ENCODE measurements at regions not wholly inside any gene's neighbourhood (a gene's known extent, or its start where the extent isn't known, plus 50 kb on each side); places are given as distances from the start of the nearest gene placed in this dataset.
"Not testable (repeated sequence)": the region's sequence is repeated elsewhere in the genome, so short reads cannot be mapped to it uniquely, and the experiment has no call there.

GRCh38 chr2:124967325-124967724 lies 942.2 kb downstream of the CNTNAP5 start:
- Histone ChIP-seq H3K4me1 (ENCODE audit: control insufficient read depth in 2 of 2, insufficient read depth in 2 of 2, low read length in 2 of 2) (no peaks in the 10 kb centered on the region), H3K9me3 (ENCODE audit: control insufficient read depth in 2 of 2, insufficient read depth in 1 of 2, low read length in 1 of 2) (no peaks in the 10 kb centered on the region), H3K27me3 (ENCODE audit: control insufficient read depth in 2 of 2, insufficient read depth in 1 of 2, low read length in 1 of 2) (no peaks in the 10 kb centered on the region), H3K27ac (ENCODE audit: low read depth in 1 of 2, low read length in 1 of 2) (no peak overlapping the region), H3K4me3 (ENCODE audit: low read length in 2 of 2) (no peak overlapping the region), H3K36me3 (ENCODE audit: control insufficient read depth in 2 of 2, insufficient read depth in 2 of 2, low read length in 1 of 2) (no peaks in the 10 kb centered on the region)
- no peak for DNase-seq (ENCODE audit: low read depth in 6 of 9, low spot score in 9 of 9)
- WGBS, result 76% methylated on average over 1 of the region's 1 CpG

- Histone ChIP-seq H3K36me3 (ENCODE audit: control insufficient read depth in 2 of 2, insufficient read depth in 2 of 2, low read length in 1 of 2) (no peaks in the 10 kb centered on the region), H3K4me1 (ENCODE audit: control insufficient read depth in 2 of 2, insufficient read depth in 2 of 2, low read length in 2 of 2) (no peaks in the 10 kb centered on the region), H3K27me3 (ENCODE audit: control insufficient read depth in 2 of 2, insufficient read depth in 1 of 2, low read length in 1 of 2) (no peaks in the 10 kb centered on the region), H3K27ac (ENCODE audit: low read depth in 1 of 2, low read length in 1 of 2) (no peak overlapping the region), H3K4me3 (ENCODE audit: low read length in 2 of 2) (no peak overlapping the region), H3K9me3 (ENCODE audit: control insufficient read depth in 2 of 2, insufficient read depth in 1 of 2, low read length in 1 of 2) (no peaks in the 10 kb centered on the region)
- peak in 1 of 9 donors; percentile 5 for DNase-seq (ENCODE audit: low read depth in 6 of 9, low spot score in 9 of 9)
- WGBS, result 92% methylated on average over 2 of the region's 2 CpGs
Observed at GRCh38 chr2:124970030-124970429, 944.9 kb downstream of the CNTNAP5 start.

- DNase-seq (ENCODE audit: low read depth in 6 of 9, low spot score in 9 of 9), result no peak
- no peak overlapping the region for H3K4me3 ChIP-seq (ENCODE audit: low read length in 2 of 2)
- no peaks in the 10 kb centered on the region for H3K36me3 ChIP-seq (ENCODE audit: control insufficient read depth in 2 of 2, insufficient read depth in 2 of 2, low read length in 1 of 2)
- no peaks in the 10 kb centered on the region for H3K4me1 ChIP-seq (ENCODE audit: control insufficient read depth in 2 of 2, insufficient read depth in 2 of 2, low read length in 2 of 2)
- H3K9me3 ChIP-seq (ENCODE audit: control insufficient read depth in 2 of 2, insufficient read depth in 1 of 2, low read length in 1 of 2), result no peaks in the 10 kb centered on the region
- no peak overlapping the region for H3K27ac ChIP-seq (ENCODE audit: low read depth in 1 of 2, low read length in 1 of 2)
- 80% methylated on average over 1 of the region's 1 CpG for WGBS
- no peaks in the 10 kb centered on the region for H3K27me3 ChIP-seq (ENCODE audit: control insufficient read depth in 2 of 2, insufficient read depth in 1 of 2, low read length in 1 of 2)
Observed at GRCh38 chr2:124973396-124973795, 948.3 kb downstream of the CNTNAP5 start.

DNA sequence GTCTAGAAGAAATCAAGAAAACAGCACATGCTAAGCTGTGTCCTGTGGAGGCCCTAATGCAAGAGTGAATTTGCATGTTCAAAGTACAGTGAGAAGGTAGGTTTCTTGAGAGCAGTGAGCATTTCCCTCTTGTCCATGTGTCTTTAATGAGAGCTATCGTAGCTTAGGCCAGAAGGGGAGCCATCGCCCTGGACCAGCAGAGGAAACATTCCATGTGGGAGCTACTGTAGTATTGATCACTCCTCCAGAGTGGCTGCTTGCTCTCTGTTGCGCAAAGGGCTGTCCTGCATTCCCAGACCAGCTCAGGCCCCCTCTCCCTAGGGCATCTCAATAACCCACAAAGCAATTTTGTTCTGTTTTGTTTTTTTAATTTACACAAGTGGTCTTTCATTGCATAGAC lies 950.1 kb downstream of the CNTNAP5 start:
- Histone ChIP-seq H3K4me1 (ENCODE audit: control insufficient read depth in 2 of 2, insufficient read depth in 2 of 2, low read length in 2 of 2) (no peaks in the 10 kb centered on the region), H3K4me3 (ENCODE audit: low read length in 2 of 2) (no peak overlapping the region), H3K36me3 (ENCODE audit: control insufficient read depth in 2 of 2, insufficient read depth in 2 of 2, low read length in 1 of 2) (no peaks in the 10 kb centered on the region), H3K27ac (ENCODE audit: low read depth in 1 of 2, low read length in 1 of 2) (no peak overlapping the region), H3K9me3 (ENCODE audit: control insufficient read depth in 2 of 2, insufficient read depth in 1 of 2, low read length in 1 of 2) (no peaks in the 10 kb centered on the region), H3K27me3 (ENCODE audit: control insufficient read depth in 2 of 2, insufficient read depth in 1 of 2, low read length in 1 of 2) (no peaks in the 10 kb centered on the region)
- WGBS, result 93% methylated on average over 3 of the region's 3 CpGs
- no peak for DNase-seq (ENCODE audit: low read depth in 6 of 9, low spot score in 9 of 9)

GRCh38 chr2:124975648-124976047 lies 950.6 kb downstream of the CNTNAP5 start:
- Histone ChIP-seq H3K27me3 (ENCODE audit: control insufficient read depth in 2 of 2, insufficient read depth in 1 of 2, low read length in 1 of 2) (no peaks in the 10 kb centered on the region), H3K4me1 (ENCODE audit: control insufficient read depth in 2 of 2, insufficient read depth in 2 of 2, low read length in 2 of 2) (no peaks in the 10 kb centered on the region), H3K9me3 (ENCODE audit: control insufficient read depth in 2 of 2, insufficient read depth in 1 of 2, low read length in 1 of 2) (no peaks in the 10 kb centered on the region), H3K4me3 (ENCODE audit: low read length in 2 of 2) (no peak overlapping the region), H3K27ac (ENCODE audit: low read depth in 1 of 2, low read length in 1 of 2) (no peak overlapping the region), H3K36me3 (ENCODE audit: control insufficient read depth in 2 of 2, insufficient read depth in 2 of 2, low read length in 1 of 2) (no peaks in the 10 kb centered on the region)
- DNase-seq (ENCODE audit: low read depth in 6 of 9, low spot score in 9 of 9), result no peak
- WGBS, result 78% methylated on average over 2 of the region's 2 CpGs

GRCh38 chr2:124978597-124978996 lies 953.5 kb downstream of the CNTNAP5 start:
- Histone ChIP-seq H3K27me3 (ENCODE audit: control insufficient read depth in 2 of 2, insufficient read depth in 1 of 2, low read length in 1 of 2) (no peaks in the 10 kb centered on the region), H3K36me3 (ENCODE audit: control insufficient read depth in 2 of 2, insufficient read depth in 2 of 2, low read length in 1 of 2) (no peaks in the 10 kb centered on the region), H3K4me1 (ENCODE audit: control insufficient read depth in 2 of 2, insufficient read depth in 2 of 2, low read length in 2 of 2) (no peaks in the 10 kb centered on the region), H3K9me3 (ENCODE audit: control insufficient read depth in 2 of 2, insufficient read depth in 1 of 2, low read length in 1 of 2) (no peaks in the 10 kb centered on the region), H3K4me3 (ENCODE audit: low read length in 2 of 2) (no peak overlapping the region), H3K27ac (ENCODE audit: low read depth in 1 of 2, low read length in 1 of 2) (no peak overlapping the region)
- 89% methylated on average over 3 of the region's 3 CpGs for WGBS
- DNase-seq (ENCODE audit: low read depth in 6 of 9, low spot score in 9 of 9), result no peak

DNA sequence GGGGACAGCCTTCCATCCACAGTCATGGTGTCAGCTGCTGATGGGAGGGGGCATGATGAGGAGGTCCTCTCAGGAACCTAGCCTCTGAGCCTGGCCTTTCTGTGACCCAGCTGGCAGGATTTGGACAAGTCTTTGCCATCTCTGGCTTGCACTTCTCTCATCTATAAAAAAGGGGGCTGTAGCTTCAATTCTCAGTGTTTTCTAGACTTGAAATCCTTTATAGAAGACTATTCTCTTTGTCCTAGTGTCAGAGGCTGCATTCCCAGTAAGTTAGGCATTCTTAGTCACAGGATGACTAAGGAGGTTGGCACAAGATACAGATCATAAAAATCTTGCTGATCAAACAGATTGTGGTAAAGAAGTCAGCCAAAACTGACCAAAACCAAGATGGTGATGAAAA lies 958.5 kb downstream of the CNTNAP5 start:
- DNase-seq (ENCODE audit: low read depth in 6 of 9, low spot score in 9 of 9), result no peak
- H3K27ac ChIP-seq (ENCODE audit: low read depth in 1 of 2, low read length in 1 of 2), result no peak overlapping the region
- H3K27me3 ChIP-seq (ENCODE audit: control insufficient read depth in 2 of 2, insufficient read depth in 1 of 2, low read length in 1 of 2), result no peaks in the 10 kb centered on the region
- H3K4me3 ChIP-seq (ENCODE audit: low read length in 2 of 2), result no peak overlapping the region
- peaks cover 0 to 8% of the 10 kb centered on the region in 2 donors for H3K9me3 ChIP-seq (ENCODE audit: control insufficient read depth in 2 of 2, insufficient read depth in 1 of 2, low read length in 1 of 2)
- no peaks in the 10 kb centered on the region for H3K4me1 ChIP-seq (ENCODE audit: control insufficient read depth in 2 of 2, insufficient read depth in 2 of 2, low read length in 2 of 2)
- no peaks in the 10 kb centered on the region for H3K36me3 ChIP-seq (ENCODE audit: control insufficient read depth in 2 of 2, insufficient read depth in 2 of 2, low read length in 1 of 2)

GRCh38 chr2:124985270-124985669 lies 960.2 kb downstream of the CNTNAP5 start:
- Histone ChIP-seq H3K27ac (ENCODE audit: low read depth in 1 of 2, low read length in 1 of 2) (no peak overlapping the region), H3K27me3 (ENCODE audit: control insufficient read depth in 2 of 2, insufficient read depth in 1 of 2, low read length in 1 of 2) (no peaks in the 10 kb centered on the region), H3K4me1 (ENCODE audit: control insufficient read depth in 2 of 2, insufficient read depth in 2 of 2, low read length in 2 of 2) (no peaks in the 10 kb centered on the region), H3K36me3 (ENCODE audit: control insufficient read depth in 2 of 2, insufficient read depth in 2 of 2, low read length in 1 of 2) (no peaks in the 10 kb centered on the region), H3K9me3 (ENCODE audit: control insufficient read depth in 2 of 2, insufficient read depth in 1 of 2, low read length in 1 of 2) (peaks cover 0 to 11% of the 10 kb centered on the region in 2 donors), H3K4me3 (ENCODE audit: low read length in 2 of 2) (no peak overlapping the region)
- WGBS, result 94% methylated on average over 2 of the region's 2 CpGs
- no peak for DNase-seq (ENCODE audit: low read depth in 6 of 9, low spot score in 9 of 9)

- no peak for DNase-seq (ENCODE audit: low read depth in 6 of 9, low spot score in 9 of 9)
- Histone ChIP-seq H3K27ac (ENCODE audit: low read depth in 1 of 2, low read length in 1 of 2) (no peak overlapping the region), H3K36me3 (ENCODE audit: control insufficient read depth in 2 of 2, insufficient read depth in 2 of 2, low read length in 1 of 2) (no peaks in the 10 kb centered on the region), H3K4me1 (ENCODE audit: control insufficient read depth in 2 of 2, insufficient read depth in 2 of 2, low read length in 2 of 2) (no peaks in the 10 kb centered on the region), H3K27me3 (ENCODE audit: control insufficient read depth in 2 of 2, insufficient read depth in 1 of 2, low read length in 1 of 2) (no peaks in the 10 kb centered on the region), H3K9me3 (ENCODE audit: control insufficient read depth in 2 of 2, insufficient read depth in 1 of 2, low read length in 1 of 2) (peaks cover 0 to 11% of the 10 kb centered on the region in 2 donors), H3K4me3 (ENCODE audit: low read length in 2 of 2) (no peak overlapping the region)
- 95% methylated on average over 4 of the region's 4 CpGs for WGBS
Observed at GRCh38 chr2:124986136-124986535, 961.0 kb downstream of the CNTNAP5 start.

DNA sequence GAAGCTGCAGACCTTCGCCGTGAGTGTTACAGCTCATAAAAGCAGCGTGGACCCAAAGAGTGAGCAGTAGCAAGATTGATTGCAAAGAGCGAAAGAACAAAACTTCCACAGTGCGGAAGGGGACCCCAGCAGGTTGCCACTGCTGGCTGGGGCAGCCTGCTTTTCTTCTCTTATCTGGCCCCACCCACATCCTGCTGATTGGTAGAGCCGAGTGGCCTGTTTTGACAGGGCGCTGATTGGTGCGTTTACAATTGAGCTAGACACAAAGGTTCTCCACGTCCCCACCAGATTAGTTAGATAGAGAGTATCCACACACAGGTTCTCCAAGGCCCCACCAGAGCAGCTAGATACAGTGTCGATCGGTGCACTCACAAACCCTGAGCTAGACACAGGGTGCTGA lies 961.8 kb downstream of the CNTNAP5 start:
- WGBS, result 95% methylated on average over 11 of the region's 11 CpGs
- H3K27ac ChIP-seq (ENCODE audit: low read depth in 1 of 2, low read length in 1 of 2); H3K27me3 ChIP-seq (ENCODE audit: control insufficient read depth in 2 of 2, insufficient read depth in 1 of 2, low read length in 1 of 2); DNase-seq (ENCODE audit: low read depth in 6 of 9, low spot score in 9 of 9); H3K36me3 ChIP-seq (ENCODE audit: control insufficient read depth in 2 of 2, insufficient read depth in 2 of 2, low read length in 1 of 2); H3K4me3 ChIP-seq (ENCODE audit: low read length in 2 of 2); H3K4me1 ChIP-seq (ENCODE audit: control insufficient read depth in 2 of 2, insufficient read depth in 2 of 2, low read length in 2 of 2): not testable (repeated sequence)
- peaks cover 0 to 11% of the 10 kb centered on the region in 2 donors for H3K9me3 ChIP-seq (ENCODE audit: control insufficient read depth in 2 of 2, insufficient read depth in 1 of 2, low read length in 1 of 2)

Data from thymus (tissue), 11 donors.